Right lobe of liver (tissue), 4 donors: ENCODE measurements at regions not wholly inside any gene's neighbourhood (a gene's known extent, or its start where the extent isn't known, plus 50 kb on each side); places are given as distances from the start of the nearest gene placed in this dataset.

Experiments used
- CTCF ChIP-seq, 4 donors: fragments of 200-600 bp in 3 of 4; fragments of 450-650 bp in 1 of 4; IDR thresholded peaks; one replicate each; pipeline versions ENCODE4 v1.5.1 to v1.8.0; 2016 to 2022; ENCODE audit warnings: antibody characterized with exemption in 4 of 4, mild to moderate bottlenecking in 2 of 4
- POLR2A ChIP-seq: fragments of 450-650 bp; IDR thresholded peaks from one replicate; pipeline ENCODE4 v1.6.1; 2017; ENCODE audit warnings: antibody characterized with exemption, mild to moderate bottlenecking
- donor health status: DM: no; HTN: no; CAD: no.
- donor health status: DM: no; HTN: no; CAD: no.
- donor health status: DM: no; HTN: yes; CAD: no.

GRCh38 chr5:101260857-101261256, 357.8 kb upstream of the ST8SIA4 start:
- TF ChIP-seq CTCF (IDR thresholded peaks at IDR 0.05) = no peak
- TF ChIP-seq POLR2A = no peak
